Fibroblast of skin of right quadriceps (primary cell): ENCODE measurements at regions not wholly inside any gene's neighbourhood (a gene's known extent, or its start where the extent isn't known, plus 50 kb on each side); places are given as distances from the start of the nearest gene placed in this dataset.
A peak's percentile ranks its signal among the peaks of the same experiment; 100 is the strongest.
"Not testable (repeated sequence)": the region's sequence is repeated elsewhere in the genome, so short reads cannot be mapped to it uniquely, and the experiment has no call there.

Experiments used
- DNase-seq: peaks from one replicate; pipeline ENCODE4 v3.0.0-alpha.2; 2013

GRCh38 chrX:88828011-88828410 lies 81.0 kb downstream of the CPXCR1 start:
- no peak for DNase-seq

GRCh38 chrX:88830111-88830510 lies 83.1 kb downstream of the CPXCR1 start:
- DNase-seq, result no peak

DNA sequence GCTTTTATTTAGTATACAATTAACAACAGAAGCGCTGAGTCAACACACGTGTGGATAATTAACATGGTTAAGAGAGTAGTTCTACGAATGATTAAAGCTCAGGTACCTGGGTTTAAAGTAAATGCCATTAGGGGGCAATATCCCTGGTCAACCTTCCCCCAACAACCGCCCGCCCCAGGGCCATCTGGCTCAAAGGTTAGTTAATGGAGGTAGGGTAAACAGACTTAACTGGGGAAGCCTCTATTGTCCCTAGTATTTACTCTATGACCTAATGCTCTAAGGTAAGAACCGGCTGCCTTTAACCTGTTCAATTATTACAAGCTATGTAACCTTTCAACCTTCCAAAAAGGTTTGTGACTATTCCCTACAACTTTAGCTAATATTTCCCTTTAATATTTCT lies 90.7 kb downstream of the CPXCR1 start:
- DNase-seq, result not testable (repeated sequence)

DNA sequence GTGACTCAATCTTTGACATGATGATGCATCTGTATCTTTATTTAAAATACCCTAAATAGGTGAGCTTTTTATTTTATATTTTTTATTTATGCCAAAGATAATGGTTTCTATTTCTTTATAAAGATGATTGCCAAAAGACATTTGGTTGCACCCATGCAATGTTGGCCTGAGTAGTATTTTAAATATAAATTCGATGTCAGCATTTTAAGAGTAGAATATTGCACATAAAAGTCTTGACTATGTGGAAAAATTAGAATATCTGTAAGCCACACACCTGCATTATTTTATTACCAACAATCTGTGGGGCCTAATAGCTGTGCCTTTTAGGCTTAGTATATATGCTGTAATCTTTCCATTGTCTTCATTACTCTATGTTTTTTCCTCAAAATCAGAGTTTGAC lies 91.4 kb downstream of the CPXCR1 start:
- DNase-seq, result no peak

- not testable (repeated sequence) for DNase-seq
Measured at GRCh38 chrX:88843841-88844240, 96.8 kb downstream of the CPXCR1 start.

DNA sequence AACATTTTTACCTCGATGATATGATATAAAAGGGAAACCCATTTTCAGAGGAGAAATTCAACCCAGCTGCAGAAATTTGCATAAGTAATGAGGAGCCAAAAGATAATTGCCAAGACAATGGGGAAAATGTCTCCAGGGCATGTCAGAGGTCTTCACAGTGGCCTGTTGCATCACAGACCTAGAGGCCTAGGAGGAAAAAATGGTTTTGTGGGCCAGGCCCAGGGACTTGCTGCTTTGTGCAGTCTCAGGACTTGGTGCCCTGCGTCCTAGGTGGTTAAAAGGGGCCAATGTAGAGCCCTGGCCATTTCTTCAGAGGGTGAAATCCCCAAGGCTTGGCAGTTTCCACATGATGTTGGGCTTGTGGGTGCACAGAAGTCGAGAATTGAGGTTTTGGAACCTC lies 106.9 kb downstream of the CPXCR1 start:
- no peak for DNase-seq

- DNase-seq, result no peak
Measured at GRCh38 chrX:88863726-88864125, 116.7 kb downstream of the CPXCR1 start.

DNA sequence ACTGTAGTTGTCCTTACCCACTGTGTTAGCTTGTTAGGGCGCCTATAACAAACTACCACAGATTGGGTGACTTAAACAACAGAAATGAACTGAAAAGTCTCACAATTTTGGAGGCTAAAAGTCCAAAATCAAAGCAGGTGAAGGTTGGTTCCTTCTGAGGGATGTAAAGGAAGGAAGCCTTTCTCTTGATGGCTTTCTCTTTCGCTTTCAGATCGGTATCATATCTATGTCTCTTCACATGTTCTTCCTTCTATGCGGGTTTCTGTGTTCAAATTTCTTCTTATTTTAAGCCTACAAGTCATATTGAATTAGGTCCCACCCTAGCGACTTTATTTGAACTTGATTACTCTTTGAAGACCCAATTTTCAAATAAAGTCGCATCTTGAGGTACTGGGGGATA lies 118.6 kb downstream of the CPXCR1 start:
- DNase-seq, result no peak

DNA sequence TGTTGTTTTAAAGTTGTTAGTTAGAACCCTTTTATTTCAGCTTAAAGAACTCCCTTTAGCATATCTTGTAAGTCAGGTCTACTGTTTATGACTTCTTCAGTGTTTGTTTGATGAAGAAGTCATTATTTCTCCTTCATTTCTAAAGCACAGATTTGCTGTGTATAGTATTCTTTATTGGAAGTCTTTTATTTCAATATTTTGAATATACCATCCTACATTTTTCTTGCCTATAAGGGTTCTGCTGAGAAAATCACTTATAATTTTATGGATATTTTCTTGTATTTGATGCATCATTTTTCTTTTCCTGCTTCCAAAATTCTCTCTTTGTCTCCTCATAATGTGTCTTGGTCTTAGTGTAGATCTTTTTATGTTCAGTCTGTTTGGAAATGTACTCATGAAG lies 134.5 kb downstream of the CPXCR1 start:
- DNase-seq, result no peak

DNA sequence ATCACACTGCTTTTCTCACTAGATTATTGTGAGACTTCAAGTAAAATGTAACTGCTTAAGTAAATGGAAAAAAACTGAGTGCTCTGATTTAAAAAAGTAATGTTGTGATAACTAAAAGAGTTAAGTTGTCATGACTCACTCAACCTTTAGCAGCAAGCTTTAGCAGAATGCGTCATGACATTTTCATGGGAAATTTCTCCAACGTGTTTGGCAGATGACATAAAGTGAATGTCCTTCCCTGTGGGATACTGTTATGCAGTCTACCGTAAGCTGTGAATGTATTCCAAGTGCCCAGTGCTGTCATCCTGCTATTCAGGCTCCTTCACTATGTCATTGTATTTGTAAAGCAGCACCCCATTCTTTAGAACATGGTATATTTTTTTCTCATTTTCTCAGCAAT lies 136.2 kb downstream of the CPXCR1 start:
- peak; percentile 3 for DNase-seq

DNA sequence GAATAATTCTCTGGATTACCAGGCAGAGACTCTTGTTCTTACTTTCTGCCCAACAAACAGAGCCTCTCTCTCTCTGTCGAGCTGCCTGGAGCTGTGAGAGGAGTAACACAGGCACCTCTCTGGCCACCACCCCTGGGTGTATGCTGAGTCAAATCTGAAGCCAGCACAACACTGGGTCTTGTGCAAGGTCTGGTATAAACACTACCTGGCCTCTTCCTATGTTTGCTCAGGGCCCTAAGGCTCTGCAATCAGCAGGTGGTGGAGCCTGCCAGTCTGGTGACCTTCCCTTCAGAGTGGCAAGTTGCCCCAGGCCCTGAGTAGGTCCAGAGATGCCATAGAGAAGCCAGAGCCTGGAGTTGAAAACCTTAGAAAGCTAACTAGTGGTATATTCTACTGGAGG lies 139.9 kb downstream of the CPXCR1 start:
- no peak for DNase-seq

GRCh38 chrX:88903989-88904718 lies 157.1 kb downstream of the CPXCR1 start:
- no peak for DNase-seq

DNA sequence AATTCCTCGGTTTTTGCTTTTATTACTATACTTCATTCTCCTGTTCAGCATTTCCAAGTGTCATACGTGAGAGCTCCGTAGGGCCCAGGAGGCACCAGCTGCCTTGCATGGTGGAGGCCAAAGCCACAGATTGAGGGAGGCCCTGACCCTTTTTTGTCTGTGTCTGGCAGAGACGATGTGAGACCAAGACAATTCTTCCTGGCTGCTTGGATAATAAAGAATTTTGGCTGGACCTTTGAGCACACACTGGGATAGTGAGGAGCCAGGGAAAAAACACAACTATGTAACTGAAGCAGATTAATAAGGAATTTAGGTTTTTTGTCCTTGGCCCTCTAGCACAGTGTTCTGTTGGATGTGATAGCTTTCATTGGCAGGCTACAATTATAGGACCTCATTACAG lies 161.0 kb downstream of the CPXCR1 start:
- DNase-seq, result no peak

GRCh38 chrX:88937616-88938015 lies 190.6 kb downstream of the CPXCR1 start:
- no peak for DNase-seq

- no peak for DNase-seq
Measured at GRCh38 chrX:88940904-88941303, 193.9 kb downstream of the CPXCR1 start.

DNA sequence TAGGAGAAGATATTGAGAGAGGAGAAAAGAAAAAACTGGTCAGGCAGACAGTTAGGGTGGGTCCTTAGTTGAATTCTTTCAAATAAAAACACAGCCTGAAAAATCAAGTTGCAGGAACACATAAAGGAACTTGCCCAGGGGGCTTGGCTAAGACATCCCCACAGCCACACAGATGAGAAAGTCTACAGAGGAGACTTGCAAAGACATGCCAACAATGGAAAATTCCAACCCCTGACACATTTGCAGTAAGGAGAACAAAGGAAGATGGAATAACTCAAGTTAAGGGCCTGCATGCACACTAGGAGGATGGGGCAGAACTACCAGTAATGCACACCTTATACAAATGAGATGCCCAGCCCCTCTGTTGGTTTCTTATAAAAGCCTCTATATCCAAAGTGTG lies 197.6 kb downstream of the CPXCR1 start:
- no peak for DNase-seq

GRCh38 chrX:88956059-88956458 lies 209.0 kb downstream of the CPXCR1 start:
- DNase-seq, result not testable (repeated sequence)

GRCh38 chrX:88977835-88978234 lies 230.8 kb downstream of the CPXCR1 start:
- DNase-seq, result no peak

GRCh38 chrX:88982183-88982582 lies 235.2 kb downstream of the CPXCR1 start:
- no peak for DNase-seq

DNA sequence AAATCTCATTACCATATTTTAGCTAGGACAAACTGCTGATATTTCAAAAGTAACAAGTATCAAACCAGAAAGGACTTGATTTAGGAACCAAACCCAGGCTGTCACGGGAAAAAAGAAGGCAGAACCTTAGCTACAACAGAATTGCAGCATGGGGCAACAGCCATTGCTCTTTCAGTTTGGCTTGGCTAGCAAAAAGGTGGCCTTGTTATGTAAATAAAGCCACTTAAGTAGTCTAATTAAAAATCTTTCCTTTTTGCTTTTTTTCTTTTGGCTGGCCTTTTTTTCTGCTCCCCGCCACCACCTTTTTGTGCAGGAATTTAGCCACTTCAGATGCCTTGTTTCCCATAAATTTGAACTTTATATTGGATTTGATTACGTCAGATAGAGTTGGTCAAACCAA lies 235.9 kb downstream of the CPXCR1 start:
- DNase-seq, result no peak

DNA sequence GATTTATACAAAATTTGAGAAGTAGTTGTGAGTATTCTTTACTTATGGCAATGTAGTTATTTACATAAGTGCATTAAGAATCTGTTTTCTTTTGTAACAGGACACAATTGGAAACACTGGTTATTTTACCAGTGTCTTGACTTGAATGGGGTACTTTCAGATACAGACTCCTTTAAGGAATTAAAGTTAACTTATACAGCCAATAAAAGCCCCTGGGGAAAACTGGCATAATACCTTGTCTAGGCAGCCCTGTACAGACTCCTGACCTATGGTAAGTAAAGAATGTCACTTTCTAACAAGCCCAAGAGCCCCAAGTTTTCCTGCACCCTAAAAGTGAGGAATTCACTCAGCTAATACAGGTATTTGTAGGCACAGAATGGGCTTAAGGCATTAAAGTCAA lies 241.8 kb downstream of the CPXCR1 start:
- DNase-seq, result no peak

- no peak for DNase-seq
Measured at GRCh38 chrX:88990882-88991582, 244.0 kb downstream of the CPXCR1 start.

- no peak for DNase-seq
Measured at GRCh38 chrX:88991583-88992132, 244.6 kb downstream of the CPXCR1 start.

DNA sequence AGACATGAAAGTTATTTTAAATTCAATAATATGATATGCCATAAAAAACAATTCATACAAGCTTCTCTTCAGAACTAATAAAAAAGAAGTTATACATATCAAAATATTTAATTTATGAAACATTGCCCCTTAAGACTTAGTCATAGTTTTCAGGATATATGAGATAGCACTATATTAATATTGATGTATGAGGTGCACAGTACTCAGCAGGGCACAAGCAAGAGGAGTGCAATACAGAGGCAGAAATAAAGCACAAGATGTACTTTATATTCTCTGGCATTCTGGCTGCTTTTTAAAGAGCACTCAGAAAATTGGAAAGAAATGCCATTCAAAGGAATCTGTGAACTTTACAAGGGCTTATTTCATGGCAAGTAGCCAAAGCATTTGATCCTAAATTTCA lies 274.9 kb downstream of the CPXCR1 start:
- DNase-seq, result no peak
